ENCODE measurements at regions not wholly inside any gene's neighbourhood (a gene's known extent, or its start where the extent isn't known, plus 50 kb on each side); places are given as distances from the start of the nearest gene placed in this dataset.

GRCh38 chr15:87579537-87579936 is 677.0 kb downstream of the NTRK3 start:
- TF ChIP-seq CTCF (conservative IDR thresholded peaks at IDR 0.05 in 1 of 2, IDR thresholded peaks at IDR 0.05 in 1 of 2; ENCODE audit: low read depth in 1 of 2, low read length in 2 of 2) (no peak), EZH2 (IDR thresholded peaks at IDR 0.05; ENCODE audit: low read length, missing control alignments) (no peak)
